Colonic mucosa (tissue), 4 donors: ENCODE measurements at regions not wholly inside any gene's neighbourhood (a gene's known extent, or its start where the extent isn't known, plus 50 kb on each side); places are given as distances from the start of the nearest gene placed in this dataset.
"Not testable (repeated sequence)": the region's sequence is repeated elsewhere in the genome, so short reads cannot be mapped to it uniquely, and the experiment has no call there.

Experiments used
- DNase-seq: peaks from one replicate; pipeline ENCODE4 v3.0.0-alpha.2; 2020
- H3K27ac ChIP-seq: fragments of 200-600 bp; one replicate; pipeline ENCODE4 v1.8.0; 2021
- H3K27me3 ChIP-seq: fragments of 200-600 bp; one replicate; pipeline ENCODE4 v1.8.0; 2021
- H3K36me3 ChIP-seq: fragments of 200-600 bp; one replicate; pipeline ENCODE4 v1.8.0; 2021
- H3K4me1 ChIP-seq: fragments of 200-600 bp; one replicate; pipeline ENCODE4 v1.8.0; 2021; ENCODE audit warnings: mild to moderate bottlenecking
- H3K4me3 ChIP-seq: fragments of 200-600 bp; one replicate; pipeline ENCODE4 v1.8.0; 2021
- H3K9ac ChIP-seq, 2 donors: one replicate each; pipeline ENCODE4 v1.7.0; 2013; ENCODE audit warnings: control low read depth in 2 of 2, low read depth in 2 of 2, low read length in 2 of 2
- H3K9me3 ChIP-seq: fragments of 200-600 bp; one replicate; pipeline ENCODE4 v1.8.0; 2021
- intact Hi-C: fragments of 100-400 bp; cut with DNase I; formaldehyde crosslinking; loops from one replicate; pipeline ENCODE4 v1.14.1; 2022
- TF ChIP-seq, protein P1 (sequence below): fragments of 200-600 bp; IDR thresholded peaks from one replicate; pipeline ENCODE4 v1.8.0; 2022; ENCODE audit warnings: antibody characterized with exemption, mild to moderate bottlenecking
- donor health status: healthy.
- donor health status: DM: no; HTN: no; CAD: no.
- donor health status: DM: no; HTN: no; CAD: no.

DNA sequence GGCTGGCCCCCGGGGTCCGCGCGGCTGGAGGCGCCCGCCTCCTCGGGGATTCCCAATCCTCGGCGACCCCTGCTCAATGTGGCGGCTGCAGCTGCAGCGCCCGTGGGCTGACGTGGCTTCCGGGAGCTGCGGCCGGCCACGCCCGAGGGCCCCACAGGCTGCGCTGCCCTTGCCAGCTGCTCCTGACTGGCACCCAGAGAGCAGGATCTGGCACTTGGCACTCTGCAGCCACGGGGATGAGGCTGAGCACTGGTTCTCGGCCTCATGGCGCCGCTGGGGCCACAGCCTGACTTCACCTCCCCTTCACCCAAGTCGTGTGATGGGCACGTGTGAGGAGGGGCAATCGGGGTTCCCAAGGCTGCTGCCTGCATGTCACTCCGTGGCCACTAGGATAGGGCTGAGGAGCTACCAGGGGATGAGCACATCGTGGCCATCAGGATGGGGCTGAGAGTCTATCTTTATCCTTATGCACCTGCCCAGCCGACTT, 267.8 kb upstream of the FRG2C start:
- Histone ChIP-seq H3K9ac (no peak overlapping the region), H3K36me3 (no peaks in the 10 kb centered on the region), H3K4me3 (peak overlapping the region; percentile 17), H3K4me1 (no peaks in the 10 kb centered on the region), H3K27ac (no peak overlapping the region), H3K9me3 (no peaks in the 10 kb centered on the region), H3K27me3 (no peaks in the 10 kb centered on the region)
- intact Hi-C loops: no loop called here
- TF ChIP-seq, protein P1, sequence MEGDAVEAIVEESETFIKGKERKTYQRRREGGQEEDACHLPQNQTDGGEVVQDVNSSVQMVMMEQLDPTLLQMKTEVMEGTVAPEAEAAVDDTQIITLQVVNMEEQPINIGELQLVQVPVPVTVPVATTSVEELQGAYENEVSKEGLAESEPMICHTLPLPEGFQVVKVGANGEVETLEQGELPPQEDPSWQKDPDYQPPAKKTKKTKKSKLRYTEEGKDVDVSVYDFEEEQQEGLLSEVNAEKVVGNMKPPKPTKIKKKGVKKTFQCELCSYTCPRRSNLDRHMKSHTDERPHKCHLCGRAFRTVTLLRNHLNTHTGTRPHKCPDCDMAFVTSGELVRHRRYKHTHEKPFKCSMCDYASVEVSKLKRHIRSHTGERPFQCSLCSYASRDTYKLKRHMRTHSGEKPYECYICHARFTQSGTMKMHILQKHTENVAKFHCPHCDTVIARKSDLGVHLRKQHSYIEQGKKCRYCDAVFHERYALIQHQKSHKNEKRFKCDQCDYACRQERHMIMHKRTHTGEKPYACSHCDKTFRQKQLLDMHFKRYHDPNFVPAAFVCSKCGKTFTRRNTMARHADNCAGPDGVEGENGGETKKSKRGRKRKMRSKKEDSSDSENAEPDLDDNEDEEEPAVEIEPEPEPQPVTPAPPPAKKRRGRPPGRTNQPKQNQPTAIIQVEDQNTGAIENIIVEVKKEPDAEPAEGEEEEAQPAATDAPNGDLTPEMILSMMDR: no peak
- DNase-seq: peak; percentile 22

DNA sequence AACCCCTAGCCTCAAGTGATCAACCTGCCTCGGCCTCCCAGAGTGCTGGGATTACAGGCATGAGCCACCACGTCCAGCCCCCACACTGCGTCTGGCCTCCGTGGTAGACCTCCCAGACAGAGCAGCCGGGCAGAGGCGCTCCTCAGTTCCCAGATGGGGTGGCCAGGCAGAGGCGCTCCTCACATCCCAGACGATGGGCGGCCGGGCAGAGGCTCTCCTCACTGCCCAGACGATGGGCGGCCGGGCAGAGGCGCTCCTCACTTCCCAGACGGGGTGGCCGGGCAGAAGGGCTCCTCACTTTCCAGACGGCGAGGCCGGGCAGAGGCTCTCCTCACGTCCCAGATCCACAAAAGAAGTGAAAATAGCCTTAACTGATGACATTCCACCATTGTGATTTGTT, 266.6 kb upstream of the FRG2C start:
- not testable (repeated sequence) for DNase-seq, H3K36me3 ChIP-seq, H3K9me3 ChIP-seq

DNA sequence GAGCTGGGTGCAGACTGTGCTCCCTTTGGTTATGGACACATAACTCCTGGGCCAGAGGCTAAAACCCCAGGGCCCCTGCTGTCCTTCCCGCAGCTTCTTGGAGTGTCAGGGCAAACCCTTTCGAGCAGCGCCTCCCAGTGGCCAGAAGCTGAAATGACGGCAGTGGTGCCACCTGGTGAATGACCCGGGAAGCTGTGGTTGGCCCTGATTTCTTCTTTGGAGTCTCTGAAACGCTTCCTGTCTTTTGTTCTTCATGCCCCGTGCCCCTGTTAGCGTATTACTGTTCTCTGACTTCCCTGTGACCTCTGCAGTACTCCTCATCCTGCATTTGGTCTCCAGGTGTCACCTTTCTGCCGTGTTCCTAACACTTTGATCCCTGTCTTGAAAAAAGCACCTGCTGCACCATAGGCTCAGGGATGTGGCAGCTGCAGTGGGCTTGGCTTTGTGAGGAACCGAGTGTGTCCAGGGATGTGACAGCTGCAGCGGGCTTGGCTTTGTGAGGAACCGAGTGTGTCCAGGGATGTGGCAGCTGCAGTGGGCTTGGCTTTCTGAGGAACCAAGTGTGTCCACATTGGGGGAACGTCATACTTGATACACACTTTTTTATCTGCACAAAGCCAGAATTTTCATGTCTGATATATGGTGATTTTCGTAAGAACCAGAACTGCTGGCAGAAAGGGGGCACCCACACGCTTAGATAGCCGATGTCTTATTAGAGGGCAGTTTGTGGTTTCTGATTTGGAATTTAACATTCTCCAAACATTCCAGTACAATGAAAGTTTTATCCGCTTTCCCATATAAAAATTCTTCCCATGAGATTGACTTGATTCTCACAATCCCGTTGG, 241.8 kb upstream of the FRG2C start:
- H3K4me1 ChIP-seq, H3K9me3 ChIP-seq, H3K4me3 ChIP-seq, H3K36me3 ChIP-seq, H3K27ac ChIP-seq, H3K27me3 ChIP-seq, H3K9ac ChIP-seq: not testable (repeated sequence)
- intact Hi-C loops: loop anchor here (5.0 kb wide), 1 partner anchor 130 kb away; no protein-coding TSS in a partner anchor
- peak; percentile 51 for DNase-seq
- TF ChIP-seq, protein P1: peak; percentile 74

More for the DNA sequence above, 266.6 kb upstream of the FRG2C start:
- H3K9ac ChIP-seq, H3K4me3 ChIP-seq, H3K4me1 ChIP-seq, H3K27me3 ChIP-seq, intact Hi-C loops, H3K27ac ChIP-seq: not testable (repeated sequence)

DNA sequence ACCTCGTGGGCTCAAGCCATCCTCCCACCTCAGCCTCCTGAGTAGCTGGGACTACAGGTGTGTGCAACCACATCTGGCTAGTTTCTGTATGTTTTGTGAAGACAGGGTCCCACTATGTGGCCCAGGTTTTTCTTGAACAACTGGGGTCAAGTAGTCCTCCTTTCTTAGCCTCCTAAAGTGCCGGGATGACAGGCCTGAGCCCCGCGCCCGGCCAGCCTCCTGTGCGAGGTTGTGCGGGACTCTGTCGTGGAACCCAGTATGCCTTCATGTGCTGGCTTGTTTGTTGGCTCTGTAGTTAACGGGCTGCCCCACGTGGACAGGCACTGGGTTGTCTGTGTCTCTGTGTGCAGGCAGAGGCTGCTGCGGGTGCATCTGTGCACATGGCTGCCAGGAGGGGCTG, 238.7 kb upstream of the FRG2C start:
- H3K9ac ChIP-seq, H3K27me3 ChIP-seq, H3K27ac ChIP-seq, H3K4me3 ChIP-seq, H3K9me3 ChIP-seq, H3K4me1 ChIP-seq, H3K36me3 ChIP-seq, intact Hi-C loops, DNase-seq: not testable (repeated sequence)

DNA sequence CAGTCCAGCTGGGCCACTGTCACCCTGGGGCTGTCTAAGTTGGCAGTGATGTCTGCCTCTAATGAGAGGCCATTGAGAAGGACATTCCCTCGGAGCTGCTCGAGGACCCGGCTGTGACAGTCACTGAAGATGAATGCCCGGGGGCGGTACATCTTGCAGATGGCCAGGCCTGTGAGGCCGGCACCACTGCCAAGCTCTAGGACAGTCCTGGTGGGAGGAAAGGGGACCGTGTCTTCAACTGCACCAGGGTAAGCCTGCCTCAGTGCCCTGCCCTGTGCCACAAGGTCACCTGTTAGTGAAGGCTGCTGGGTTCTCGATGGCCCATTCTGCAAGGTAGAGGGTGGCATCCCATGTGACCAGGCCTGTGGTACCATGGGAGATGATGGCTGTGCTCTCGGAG, 236.6 kb upstream of the FRG2C start:
- intact Hi-C loops: not testable (repeated sequence)

DNA sequence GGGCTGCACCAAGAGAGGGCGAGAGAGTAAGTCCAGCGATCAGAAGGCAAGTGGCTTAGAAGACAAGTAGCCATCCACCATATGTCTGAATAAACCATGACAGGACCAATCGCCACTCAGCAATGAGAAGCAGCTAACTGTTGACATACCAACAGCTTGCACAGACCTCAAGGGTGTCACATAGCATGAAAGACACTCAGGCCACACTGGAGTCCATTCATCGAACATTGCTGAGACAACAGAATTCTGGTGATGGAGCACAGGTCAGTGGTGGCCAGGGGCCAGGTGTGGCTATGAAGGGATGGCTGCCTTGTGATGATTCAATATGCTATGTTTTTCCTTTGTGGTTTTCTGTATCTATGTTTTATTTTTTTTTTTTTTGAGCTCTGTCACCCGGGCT, 236.2 kb upstream of the FRG2C start:
- H3K36me3 ChIP-seq, H3K27me3 ChIP-seq, H3K4me3 ChIP-seq, DNase-seq, H3K9me3 ChIP-seq, intact Hi-C loops, H3K9ac ChIP-seq, H3K27ac ChIP-seq, H3K4me1 ChIP-seq: not testable (repeated sequence)

More for the DNA sequence above, 236.6 kb upstream of the FRG2C start:
- H3K4me1 ChIP-seq, DNase-seq, H3K4me3 ChIP-seq, H3K27me3 ChIP-seq, H3K27ac ChIP-seq, H3K36me3 ChIP-seq, H3K9ac ChIP-seq, H3K9me3 ChIP-seq: not testable (repeated sequence)

DNA sequence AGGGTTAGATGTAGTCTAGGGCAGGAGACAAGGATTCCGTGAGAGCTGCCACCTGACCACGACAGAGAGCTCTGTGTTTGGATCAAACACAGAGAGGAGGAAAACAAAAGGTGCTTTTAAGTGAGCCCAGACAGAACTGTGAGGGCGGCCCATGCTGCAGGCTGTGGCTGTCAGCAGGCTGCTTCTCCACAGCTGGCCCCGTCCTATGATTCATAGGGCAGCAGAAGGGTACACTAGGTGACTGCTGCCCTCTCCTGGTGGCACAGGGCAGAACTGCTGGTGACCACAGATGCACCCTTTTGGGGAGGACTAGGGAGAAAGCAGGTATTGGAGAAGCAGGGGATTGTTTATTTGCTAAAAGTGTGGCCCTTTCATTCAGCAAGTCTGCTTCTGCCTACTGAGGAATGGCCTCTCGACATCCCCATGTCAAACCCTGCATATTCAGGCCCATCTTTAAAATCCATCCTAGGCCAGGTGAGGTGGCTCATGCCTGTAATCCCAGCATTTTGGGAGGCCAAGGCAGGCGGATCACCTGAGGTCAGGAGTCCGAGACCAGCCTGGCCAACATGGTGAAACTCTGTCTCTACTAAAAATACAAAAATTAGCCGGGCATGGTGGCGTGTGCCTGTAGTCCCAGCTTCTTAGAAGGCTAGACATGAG, 234.4 kb upstream of the FRG2C start:
- H3K9me3 ChIP-seq, H3K4me3 ChIP-seq, intact Hi-C loops, H3K9ac ChIP-seq, H3K36me3 ChIP-seq, H3K27me3 ChIP-seq, H3K4me1 ChIP-seq, H3K27ac ChIP-seq: not testable (repeated sequence)
- TF ChIP-seq, protein P1: peak; percentile 79
- peak; percentile 75 for DNase-seq

DNA sequence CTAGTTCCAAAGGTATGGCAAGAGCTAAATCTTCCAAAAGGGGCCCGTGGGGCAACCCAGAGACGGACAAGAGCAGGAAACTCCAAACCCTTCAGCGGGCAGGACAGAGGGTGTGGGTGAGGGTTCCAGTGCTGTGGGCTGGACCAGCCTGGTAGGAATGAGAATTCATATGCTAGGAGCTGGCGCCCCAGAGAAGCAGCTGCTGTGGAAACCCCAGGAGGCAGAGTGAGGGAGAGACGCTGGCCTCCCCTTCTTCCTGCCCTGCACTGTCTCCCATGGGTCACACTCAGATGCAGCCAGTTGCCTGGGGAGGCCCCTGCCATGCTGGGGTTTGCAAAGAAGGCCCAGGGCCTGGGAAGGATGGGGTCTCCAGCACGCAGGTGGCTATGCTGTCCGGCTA, 233.7 kb upstream of the FRG2C start:
- DNase-seq, intact Hi-C loops, H3K36me3 ChIP-seq, H3K9me3 ChIP-seq, H3K4me1 ChIP-seq, H3K27ac ChIP-seq, H3K27me3 ChIP-seq, H3K9ac ChIP-seq, H3K4me3 ChIP-seq: not testable (repeated sequence)

DNA sequence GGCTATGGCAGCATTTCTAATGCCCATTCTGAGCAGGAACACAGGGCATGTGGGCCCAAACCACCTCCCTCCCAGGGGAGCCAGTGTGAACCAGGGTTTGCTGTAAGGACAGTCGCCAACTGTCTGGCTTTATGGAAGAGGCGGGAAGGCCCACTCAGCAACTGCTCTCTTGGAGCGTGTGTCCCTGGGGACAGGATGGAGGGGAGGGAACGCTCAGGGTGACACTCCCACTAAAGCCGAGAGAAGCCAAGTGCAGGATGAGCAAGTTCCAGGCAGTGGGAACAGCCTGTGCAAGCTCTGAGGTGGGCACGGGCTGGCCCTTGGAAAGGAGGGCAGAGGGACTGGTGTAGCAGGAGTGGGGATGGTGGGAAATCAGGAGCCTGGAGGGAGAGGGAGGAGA, 233.0 kb upstream of the FRG2C start:
- H3K9me3 ChIP-seq, DNase-seq, intact Hi-C loops, H3K27ac ChIP-seq, H3K4me3 ChIP-seq, H3K36me3 ChIP-seq, H3K9ac ChIP-seq, H3K27me3 ChIP-seq, H3K4me1 ChIP-seq: not testable (repeated sequence)

DNA sequence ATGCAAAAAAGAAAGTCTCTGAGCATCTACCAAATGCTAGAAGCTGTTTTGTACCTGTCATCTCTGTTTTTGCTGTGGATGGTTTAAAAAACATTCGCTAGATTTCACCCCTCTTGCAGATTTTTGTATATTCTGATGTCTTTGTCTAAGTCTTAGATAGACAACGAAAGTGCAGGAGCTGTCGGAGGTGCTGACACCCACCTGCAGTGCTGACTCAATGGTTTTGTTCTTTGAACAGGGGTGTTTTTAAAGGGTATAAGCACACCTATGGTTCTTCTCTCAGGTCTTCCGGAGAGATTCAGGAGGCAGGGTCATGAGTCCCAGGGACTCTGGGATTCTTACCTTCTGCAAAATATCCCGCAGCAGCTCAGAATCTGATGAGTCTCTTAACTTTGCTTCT, 231.7 kb upstream of the FRG2C start:
- DNase-seq, H3K4me3 ChIP-seq, intact Hi-C loops, H3K9me3 ChIP-seq, H3K36me3 ChIP-seq, H3K27ac ChIP-seq, H3K9ac ChIP-seq, H3K4me1 ChIP-seq, H3K27me3 ChIP-seq: not testable (repeated sequence)
